BLaER1 treated with 17β-estradiol and CSF1 and Interleukin-3, amounts not matched to agents 10 nM and 100 nM (cell line): ENCODE measurements at regions not wholly inside any gene's neighbourhood (a gene's known extent, or its start where the extent isn't known, plus 50 kb on each side); places are given as distances from the start of the nearest gene placed in this dataset.

Experiments used
- H3K27ac ChIP-seq, 11 experiments: shearing (Covaris generic); formaldehyde crosslinking; 2 replicates each; pipeline ENCODE4 v1.8.1; 2022
- H3K27me3 ChIP-seq, 11 experiments: shearing (Covaris generic); formaldehyde crosslinking; 2 replicates each; pipeline ENCODE4 v1.8.1; 2022
- H3K36me3 ChIP-seq, 11 experiments: shearing (Covaris generic); formaldehyde crosslinking; 2 replicates each; pipeline ENCODE4 v1.8.1; 2022
- H3K4me1 ChIP-seq, 10 experiments: shearing (Covaris generic); formaldehyde crosslinking; 2 replicates each; pipeline ENCODE4 v1.8.1; 2022
- H3K4me2 ChIP-seq, 11 experiments: shearing (Covaris generic); formaldehyde crosslinking; 2 replicates each; pipeline ENCODE4 v1.8.1; 2022
- H3K4me3 ChIP-seq, 10 experiments: shearing (Covaris generic); formaldehyde crosslinking; 2 replicates each; pipeline ENCODE4 v1.8.1; 2022
- H3K9ac ChIP-seq, 11 experiments: shearing (Covaris generic); formaldehyde crosslinking; 2 replicates each; pipeline ENCODE4 v1.8.1; 2022
- H3K9me3 ChIP-seq, 11 experiments: shearing (Covaris generic); formaldehyde crosslinking; replicated peaks in 1 of 11; 2 replicates each; pipeline ENCODE4 v1.8.1; 2022
- H4K20me1 ChIP-seq, 11 experiments: shearing (Covaris generic); formaldehyde crosslinking; 2 replicates each; pipeline ENCODE4 v1.8.1; 2022
- Cebpa-rat ChIP-seq, 11 experiments: shearing (Covaris generic); IDR thresholded peaks; 2 replicates each; pipeline ENCODE4 v1.8.1; 2022

DNA sequence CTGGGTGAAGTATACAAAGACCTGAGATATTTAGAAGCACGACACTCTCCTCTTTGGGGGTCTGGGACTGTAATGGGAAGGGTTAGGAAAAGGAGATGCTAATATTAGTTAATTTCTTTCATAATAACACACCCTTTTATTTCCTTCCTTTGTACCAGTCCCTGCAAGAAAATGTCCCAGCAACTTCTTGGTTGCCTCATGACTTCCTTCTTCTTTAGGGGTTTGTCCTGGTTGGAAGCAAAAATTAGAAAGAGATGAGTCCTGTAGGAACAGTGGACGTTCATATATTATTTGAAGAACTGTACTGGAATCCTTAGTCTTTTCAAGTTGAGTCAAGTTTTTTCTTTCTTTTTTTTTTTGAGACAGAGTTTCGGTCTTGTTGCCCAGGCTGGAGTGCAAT, 227.8 kb upstream of the TBL1XR1 start:
- no peaks in the 10 kb centered on the region for H3K36me3 ChIP-seq
- no peak overlapping the region for H3K9ac ChIP-seq
- no peak overlapping the region for H3K4me3 ChIP-seq
- peaks cover 0 to 42% (median 18%) of the 10 kb centered on the region in 11 experiments; a peak in 15 of 22 replicates for H3K9me3 ChIP-seq
- no peak overlapping the region for H3K27ac ChIP-seq
- H3K4me1 ChIP-seq, result peaks cover 34 to 51% (median 44%) of the 10 kb centered on the region in 10 experiments
- H3K27me3 ChIP-seq, result no peaks in the 10 kb centered on the region
- TF ChIP-seq Cebpa-rat (IDR thresholded peaks at IDR 0.05), result no peak
- H3K4me2 ChIP-seq, result peak overlapping the region; percentile 23 to 67 (median 54); a peak in 19 of 22 replicates
- no peaks in the 10 kb centered on the region for H4K20me1 ChIP-seq

DNA sequence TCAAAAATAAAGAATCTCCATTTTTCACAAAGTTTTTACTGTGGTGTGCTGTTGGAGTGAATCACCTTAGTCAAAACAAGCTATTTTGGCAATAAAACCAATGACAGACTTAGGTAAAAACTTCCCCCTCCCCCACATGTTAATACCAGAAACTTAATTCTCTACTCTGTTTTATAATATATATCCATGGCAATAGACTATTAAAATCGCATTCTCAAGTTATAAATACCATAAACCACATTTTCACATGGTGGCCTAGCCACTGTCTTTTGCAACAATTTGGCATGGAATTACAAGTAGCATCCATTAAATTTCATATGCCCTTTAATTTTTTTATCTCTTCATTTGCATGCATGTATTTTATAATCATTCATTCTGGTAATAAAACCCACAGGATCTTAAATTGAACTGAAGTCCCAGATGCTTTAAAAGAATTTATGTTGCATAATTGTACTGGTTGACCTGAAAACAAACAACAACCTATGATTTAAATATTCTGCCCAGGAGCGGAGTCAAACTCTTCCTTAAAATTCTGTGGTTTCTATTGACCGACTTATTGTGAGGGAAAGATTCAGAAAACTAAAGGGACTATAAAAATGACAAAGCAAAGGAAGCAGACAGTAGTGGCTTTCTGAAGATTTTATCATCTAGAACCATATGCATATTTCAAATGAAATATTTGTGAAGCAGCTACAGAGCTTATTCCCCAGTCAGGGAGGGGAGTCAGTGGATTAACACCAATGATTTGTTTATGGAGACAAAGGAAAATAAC, 229.0 kb upstream of the TBL1XR1 start:
- H3K9me3 ChIP-seq, result peaks cover 0 to 40% (median 18%) of the 10 kb centered on the region in 11 experiments; a peak in 15 of 22 replicates
- no peak overlapping the region for H3K27ac ChIP-seq
- no peak for TF ChIP-seq Cebpa-rat (IDR thresholded peaks at IDR 0.05)
- no peaks in the 10 kb centered on the region for H3K36me3 ChIP-seq
- H3K4me3 ChIP-seq, result no peak overlapping the region
- no peak overlapping the region for H3K9ac ChIP-seq
- H3K27me3 ChIP-seq, result no peaks in the 10 kb centered on the region
- peaks cover 27 to 52% (median 33%) of the 10 kb centered on the region in 10 experiments for H3K4me1 ChIP-seq
- no peak overlapping the region for H3K4me2 ChIP-seq
- H4K20me1 ChIP-seq, result no peaks in the 10 kb centered on the region

DNA sequence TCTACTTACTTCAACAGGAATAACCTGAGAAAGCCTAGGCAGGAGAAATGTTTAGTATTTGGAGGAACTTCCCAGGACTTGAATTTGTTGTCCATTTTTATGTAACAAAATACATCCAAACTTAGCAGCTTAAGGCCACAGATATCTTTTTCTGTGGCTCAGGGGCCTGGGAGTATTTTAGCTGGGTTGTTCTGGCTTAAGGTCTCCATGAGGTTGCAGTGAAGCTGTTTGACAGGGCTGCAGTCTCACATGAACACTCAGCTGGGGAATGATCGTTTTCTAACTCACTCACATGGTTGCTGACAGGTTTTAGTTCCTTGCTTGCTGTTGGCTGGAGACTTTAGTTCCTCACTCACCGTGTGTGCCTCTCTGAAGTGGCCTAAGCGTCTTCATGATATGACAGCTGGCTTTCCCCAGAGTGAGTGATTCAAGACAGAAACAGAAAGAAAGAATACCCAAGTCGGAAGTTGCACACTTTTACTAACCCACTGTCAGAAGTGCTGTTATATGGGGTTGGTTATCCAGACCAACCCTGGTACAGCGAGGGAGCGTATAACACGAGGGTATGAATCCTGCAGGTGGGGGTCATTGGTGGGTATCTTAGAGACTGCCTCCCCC, 229.7 kb upstream of the TBL1XR1 start:
- Histone ChIP-seq H3K4me1 (peaks cover 22 to 52% (median 28%) of the 10 kb centered on the region in 10 experiments), H3K4me3 (no peak overlapping the region)

DNA sequence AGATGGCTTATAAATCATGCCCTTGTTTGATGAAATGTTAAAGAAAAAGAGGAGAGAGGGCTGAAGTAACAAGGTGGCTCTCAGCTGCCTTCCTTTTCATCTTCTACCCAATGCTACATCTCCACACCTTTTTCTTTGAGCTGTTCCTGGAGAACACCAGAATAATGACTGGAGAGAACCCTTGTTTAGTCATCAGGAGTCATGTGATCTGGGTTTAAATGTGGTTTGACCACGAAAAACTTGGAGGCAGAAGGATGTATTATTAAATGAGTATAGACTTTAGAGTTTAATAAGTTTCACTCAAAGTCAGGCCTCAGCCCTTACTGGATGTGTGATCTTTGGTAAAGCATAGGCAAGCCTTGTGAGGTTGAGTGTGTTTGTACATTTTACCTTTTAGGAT, 230.3 kb upstream of the TBL1XR1 start:
- H3K36me3 ChIP-seq, result no peaks in the 10 kb centered on the region
- no peak overlapping the region for H3K27ac ChIP-seq
- H3K27me3 ChIP-seq, result no peaks in the 10 kb centered on the region
- peak overlapping the region in 4 of 11 experiments; percentile 5 to 62 (median 28); a peak in 6 of 22 replicates for H3K4me2 ChIP-seq
- peaks cover 0 to 31% (median 15%) of the 10 kb centered on the region in 11 experiments; a peak in 16 of 22 replicates for H3K9me3 ChIP-seq
- peaks cover 20 to 52% (median 28%) of the 10 kb centered on the region in 10 experiments for H3K4me1 ChIP-seq
- TF ChIP-seq Cebpa-rat (IDR thresholded peaks at IDR 0.05), result no peak
- no peak overlapping the region for H3K4me3 ChIP-seq
- no peaks in the 10 kb centered on the region for H4K20me1 ChIP-seq
- no peak overlapping the region for H3K9ac ChIP-seq

More for the DNA sequence above, 229.7 kb upstream of the TBL1XR1 start:
- Histone ChIP-seq H3K9ac (no peak overlapping the region), H4K20me1 (no peaks in the 10 kb centered on the region), H3K27ac (no peak overlapping the region), H3K36me3 (no peaks in the 10 kb centered on the region), H3K4me2 (peak overlapping the region in 4 of 11 experiments; percentile 5 to 62 (median 28); a peak in 3 of 22 replicates), H3K27me3 (no peaks in the 10 kb centered on the region), H3K9me3 (peaks cover 0 to 33% (median 18%) of the 10 kb centered on the region in 11 experiments; a peak in 14 of 22 replicates)
- no peak for TF ChIP-seq Cebpa-rat (IDR thresholded peaks at IDR 0.05)

DNA sequence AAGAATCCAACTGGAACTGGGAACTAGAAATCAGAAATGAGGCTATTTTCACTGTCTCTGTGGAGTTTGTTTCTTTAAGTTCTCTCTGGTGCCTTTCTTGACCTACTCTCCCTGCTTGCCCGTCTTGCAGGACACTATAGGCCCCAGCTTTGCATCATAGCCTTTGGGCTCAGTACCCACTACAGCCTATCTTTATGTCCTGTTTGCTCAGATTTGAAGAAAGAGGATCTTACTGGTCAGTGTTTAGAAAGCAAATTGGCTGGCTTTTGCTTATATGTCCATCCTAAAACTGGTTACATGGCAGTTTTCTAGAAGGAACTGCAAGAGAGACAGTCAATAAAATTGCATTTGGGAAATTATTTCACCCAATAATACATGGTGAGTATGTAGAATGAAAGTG, 231.8 kb upstream of the TBL1XR1 start:
- Histone ChIP-seq H3K9ac (no peak overlapping the region), H3K4me1 (peaks cover 10 to 45% (median 18%) of the 10 kb centered on the region in 10 experiments), H3K27me3 (no peaks in the 10 kb centered on the region), H3K4me3 (no peak overlapping the region), H3K9me3 (peaks cover 0 to 45% (median 27%) of the 10 kb centered on the region in 11 experiments; a peak in 19 of 22 replicates), H3K4me2 (peak overlapping the region in 2 of 11 experiments; percentile 47 to 58; a peak in 4 of 22 replicates), H3K27ac (no peak overlapping the region), H4K20me1 (no peaks in the 10 kb centered on the region), H3K36me3 (no peaks in the 10 kb centered on the region)
- TF ChIP-seq Cebpa-rat (IDR thresholded peaks at IDR 0.05), result no peak

DNA sequence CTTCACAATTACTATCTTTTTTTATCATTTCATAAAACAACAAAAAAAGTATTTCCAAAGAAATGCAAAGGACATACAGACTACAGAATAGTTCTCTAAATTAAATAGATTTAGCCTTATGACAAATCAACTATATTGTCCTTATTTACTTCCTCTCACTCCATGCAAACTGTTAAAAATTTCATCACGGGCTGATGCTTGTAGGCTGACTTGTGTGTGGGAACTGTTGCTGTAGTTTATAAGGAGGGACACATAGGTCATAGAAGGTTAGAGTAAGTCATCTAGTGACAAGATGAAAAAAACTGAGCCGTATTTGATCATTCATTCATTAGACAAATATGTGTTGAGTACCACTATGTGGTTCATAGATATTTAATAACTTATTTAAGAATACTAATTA, 232.5 kb upstream of the TBL1XR1 start:
- Histone ChIP-seq H3K36me3 (no peaks in the 10 kb centered on the region), H3K9me3 (peaks cover 0 to 49% (median 31%) of the 10 kb centered on the region in 11 experiments; a peak in 19 of 22 replicates), H4K20me1 (no peaks in the 10 kb centered on the region), H3K27me3 (no peaks in the 10 kb centered on the region), H3K9ac (no peak overlapping the region), H3K4me3 (no peak overlapping the region), H3K4me2 (peak overlapping the region in 2 of 11 experiments; percentile 47 to 58; a peak in 3 of 22 replicates), H3K4me1 (peaks cover 3 to 38% (median 11%) of the 10 kb centered on the region in 10 experiments), H3K27ac (no peak overlapping the region)
- no peak for TF ChIP-seq Cebpa-rat (IDR thresholded peaks at IDR 0.05)

DNA sequence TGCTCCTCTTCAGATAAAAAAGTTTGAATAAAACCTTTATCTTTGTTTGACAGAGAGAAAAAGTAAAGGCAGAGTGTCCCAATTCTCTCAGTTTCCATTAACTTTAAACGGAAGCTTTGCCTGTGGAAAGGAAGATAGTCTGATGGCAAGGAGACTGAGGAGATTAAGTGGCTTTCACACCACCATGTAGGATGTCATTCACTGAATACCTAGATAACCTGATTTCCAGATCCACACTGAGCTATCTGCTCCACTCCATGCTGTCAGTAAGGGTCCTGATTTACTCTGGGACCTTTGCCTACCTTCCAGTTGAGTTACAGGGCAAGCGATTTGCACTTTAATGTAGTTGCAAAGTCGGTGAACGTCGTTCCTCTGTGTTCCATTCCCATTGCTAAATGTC, 233.4 kb upstream of the TBL1XR1 start:
- H3K4me2 ChIP-seq, result no peak overlapping the region
- peaks cover 0 to 32% (median 6%) of the 10 kb centered on the region in 10 experiments; a peak in 8 of 20 replicates for H3K4me1 ChIP-seq
- H3K9ac ChIP-seq, result no peak overlapping the region
- TF ChIP-seq Cebpa-rat (IDR thresholded peaks at IDR 0.05), result no peak
- no peak overlapping the region for H3K4me3 ChIP-seq
- peaks cover 0 to 45% (median 31%) of the 10 kb centered on the region in 11 experiments; a peak in 19 of 22 replicates for H3K9me3 ChIP-seq
- H3K27me3 ChIP-seq, result no peaks in the 10 kb centered on the region
- no peaks in the 10 kb centered on the region for H4K20me1 ChIP-seq
- no peak overlapping the region for H3K27ac ChIP-seq
- no peaks in the 10 kb centered on the region for H3K36me3 ChIP-seq

DNA sequence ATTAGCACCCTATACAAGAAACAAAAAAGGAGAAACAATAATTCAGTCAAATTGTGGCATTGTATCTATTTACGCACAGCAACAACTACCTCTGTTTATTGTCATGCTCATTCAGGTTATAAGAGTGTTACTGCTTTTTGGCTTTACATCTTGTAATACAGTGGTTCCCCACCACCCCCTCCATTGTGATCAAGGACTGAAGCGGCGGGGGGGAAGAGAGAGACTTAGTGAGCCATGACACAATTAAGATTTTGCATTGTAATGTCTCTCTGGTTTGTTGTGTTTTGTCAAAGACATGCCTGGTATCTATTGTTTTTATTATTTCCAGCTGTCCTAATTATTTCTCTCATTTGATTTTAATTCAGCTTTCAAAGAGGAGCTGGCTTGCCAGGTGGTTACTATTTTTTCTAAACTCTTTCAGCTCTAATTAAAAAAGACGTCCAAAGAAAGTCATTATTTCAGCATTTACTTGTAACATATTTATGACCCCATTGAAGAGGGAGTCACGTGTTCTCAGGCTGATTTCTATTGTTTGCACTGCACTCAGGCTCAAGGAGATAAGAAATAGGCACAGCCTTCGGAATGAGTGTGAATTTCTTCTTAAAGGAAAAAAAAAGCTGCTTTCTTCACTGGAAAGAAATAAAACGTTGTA, 234.4 kb upstream of the TBL1XR1 start:
- H3K4me1 ChIP-seq, result peaks cover 0 to 32% (median 6%) of the 10 kb centered on the region in 10 experiments; a peak in 8 of 20 replicates
- H3K4me3 ChIP-seq, result no peak overlapping the region
- H3K9ac ChIP-seq, result no peak overlapping the region
- no peak overlapping the region for H3K27ac ChIP-seq
- H4K20me1 ChIP-seq, result no peaks in the 10 kb centered on the region
- H3K4me2 ChIP-seq, result no peak overlapping the region
- peaks cover 0 to 39% (median 28%) of the 10 kb centered on the region in 11 experiments; a peak in 19 of 22 replicates for H3K9me3 ChIP-seq
- no peaks in the 10 kb centered on the region for H3K36me3 ChIP-seq
- H3K27me3 ChIP-seq, result no peaks in the 10 kb centered on the region
- no peak for TF ChIP-seq Cebpa-rat (IDR thresholded peaks at IDR 0.05)

DNA sequence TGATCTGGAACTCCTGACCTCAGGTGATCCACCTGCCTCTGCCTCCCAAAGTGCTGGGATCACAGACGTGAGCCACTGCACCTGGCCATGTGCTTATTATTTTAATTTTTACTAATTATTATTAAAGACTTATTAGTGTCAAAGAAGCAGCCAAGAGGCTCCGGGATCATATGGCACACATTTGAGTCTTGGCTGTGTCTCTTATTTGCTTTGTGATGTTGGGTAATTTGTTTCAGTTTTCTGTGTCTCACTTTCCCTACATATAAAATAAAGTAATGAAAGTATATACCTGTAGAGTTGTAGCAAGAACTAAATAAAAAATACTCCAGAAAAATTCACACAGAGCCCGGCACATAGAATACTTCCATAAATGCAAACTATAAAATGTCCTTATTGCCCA, 238.0 kb upstream of the TBL1XR1 start:
- H3K9me3 ChIP-seq, result peaks cover 0 to 26% (median 19%) of the 10 kb centered on the region in 11 experiments; a peak in 19 of 22 replicates
- no peak overlapping the region for H3K4me2 ChIP-seq
- no peak overlapping the region for H3K9ac ChIP-seq
- H4K20me1 ChIP-seq, result no peaks in the 10 kb centered on the region
- H3K36me3 ChIP-seq, result no peaks in the 10 kb centered on the region
- no peak for TF ChIP-seq Cebpa-rat (IDR thresholded peaks at IDR 0.05)
- H3K27me3 ChIP-seq, result no peaks in the 10 kb centered on the region
- H3K4me1 ChIP-seq, result no peaks in the 10 kb centered on the region
- H3K4me3 ChIP-seq, result no peak overlapping the region
- H3K27ac ChIP-seq, result no peak overlapping the region
